Lower leg skin (tissue), 3 donors: ENCODE measurements at regions not wholly inside any gene's neighbourhood (a gene's known extent, or its start where the extent isn't known, plus 50 kb on each side); places are given as distances from the start of the nearest gene placed in this dataset.

Experiments
- POLR2A ChIP-seq, 2 donors: fragments of 450-650 bp; IDR thresholded peaks; one replicate each; pipeline ENCODE4 v1.6.1; 2016 to 2017; ENCODE audit warnings: antibody characterized with exemption in 2 of 2, mild to moderate bottlenecking in 1 of 2, moderate library complexity in 1 of 2
- TF ChIP-seq, protein P1 (sequence below), 3 donors: fragments of 450-650 bp; IDR thresholded peaks; one replicate each; pipeline ENCODE4 v1.5.1; 2016; ENCODE audit warnings: antibody characterized with exemption in 3 of 3, mild to moderate bottlenecking in 3 of 3, moderate library complexity in 2 of 3

DNA sequence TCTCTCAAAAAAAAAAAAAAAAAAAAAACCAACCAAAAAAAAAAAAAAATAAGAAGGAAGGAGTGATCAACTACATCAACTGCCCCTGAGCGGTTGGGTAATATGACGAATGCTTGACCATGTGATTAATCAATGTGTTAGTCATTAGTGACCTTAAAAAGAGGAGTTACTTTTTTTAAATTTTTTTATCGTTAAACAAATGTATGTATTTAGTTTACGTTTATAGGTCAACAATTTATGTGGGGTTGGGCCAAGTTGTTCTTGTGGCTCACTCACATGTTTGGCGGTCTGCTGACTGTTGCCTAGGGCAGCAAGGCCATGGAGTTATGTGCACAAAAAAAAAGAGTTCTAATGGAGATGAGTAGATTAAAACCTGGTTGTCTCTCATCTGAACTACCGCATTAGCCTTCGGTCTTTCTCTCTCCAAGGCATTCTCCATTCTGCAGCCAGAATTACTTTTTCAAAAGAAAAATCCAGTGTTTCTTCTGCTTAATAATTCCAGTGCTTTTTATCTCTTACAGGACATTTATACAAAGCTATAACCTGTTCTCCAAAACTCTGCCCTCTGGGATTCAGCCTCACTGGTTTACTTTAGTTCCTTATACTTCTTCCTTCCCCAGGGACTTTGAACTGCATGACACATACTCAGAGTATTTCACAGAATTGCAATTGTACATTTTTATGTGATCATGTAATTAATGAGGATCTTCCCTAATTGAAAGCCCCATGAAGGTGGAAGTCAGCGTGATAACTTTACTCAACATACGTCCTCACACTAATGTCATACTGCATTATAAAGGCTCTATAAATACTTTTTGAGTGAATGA lies 505.5 kb downstream of the ANKRD50 start:
- TF ChIP-seq, protein P1, sequence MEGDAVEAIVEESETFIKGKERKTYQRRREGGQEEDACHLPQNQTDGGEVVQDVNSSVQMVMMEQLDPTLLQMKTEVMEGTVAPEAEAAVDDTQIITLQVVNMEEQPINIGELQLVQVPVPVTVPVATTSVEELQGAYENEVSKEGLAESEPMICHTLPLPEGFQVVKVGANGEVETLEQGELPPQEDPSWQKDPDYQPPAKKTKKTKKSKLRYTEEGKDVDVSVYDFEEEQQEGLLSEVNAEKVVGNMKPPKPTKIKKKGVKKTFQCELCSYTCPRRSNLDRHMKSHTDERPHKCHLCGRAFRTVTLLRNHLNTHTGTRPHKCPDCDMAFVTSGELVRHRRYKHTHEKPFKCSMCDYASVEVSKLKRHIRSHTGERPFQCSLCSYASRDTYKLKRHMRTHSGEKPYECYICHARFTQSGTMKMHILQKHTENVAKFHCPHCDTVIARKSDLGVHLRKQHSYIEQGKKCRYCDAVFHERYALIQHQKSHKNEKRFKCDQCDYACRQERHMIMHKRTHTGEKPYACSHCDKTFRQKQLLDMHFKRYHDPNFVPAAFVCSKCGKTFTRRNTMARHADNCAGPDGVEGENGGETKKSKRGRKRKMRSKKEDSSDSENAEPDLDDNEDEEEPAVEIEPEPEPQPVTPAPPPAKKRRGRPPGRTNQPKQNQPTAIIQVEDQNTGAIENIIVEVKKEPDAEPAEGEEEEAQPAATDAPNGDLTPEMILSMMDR (IDR thresholded peaks at IDR 0.05), result no peak
- TF ChIP-seq POLR2A (IDR thresholded peaks at IDR 0.05), result no peak
